NCI-H1694 (cell line): ENCODE measurements at regions not wholly inside any gene's neighbourhood (a gene's known extent, or its start where the extent isn't known, plus 50 kb on each side); places are given as distances from the start of the nearest gene placed in this dataset.
A peak's percentile ranks its signal among the peaks of the same experiment; 100 is the strongest.

ENCODE experiments used
- DNase-seq: peaks from one replicate; lab custom pipeline; 2025; lab: John Stamatoyannopoulos, UW

GRCh38 chr18:5091741-5092140, 105.3 kb downstream of the AKAIN1 start:
- no peak for DNase-seq

GRCh38 chr18:5075297-5075696, 121.8 kb downstream of the AKAIN1 start:
- DNase-seq, result no peak

DNA sequence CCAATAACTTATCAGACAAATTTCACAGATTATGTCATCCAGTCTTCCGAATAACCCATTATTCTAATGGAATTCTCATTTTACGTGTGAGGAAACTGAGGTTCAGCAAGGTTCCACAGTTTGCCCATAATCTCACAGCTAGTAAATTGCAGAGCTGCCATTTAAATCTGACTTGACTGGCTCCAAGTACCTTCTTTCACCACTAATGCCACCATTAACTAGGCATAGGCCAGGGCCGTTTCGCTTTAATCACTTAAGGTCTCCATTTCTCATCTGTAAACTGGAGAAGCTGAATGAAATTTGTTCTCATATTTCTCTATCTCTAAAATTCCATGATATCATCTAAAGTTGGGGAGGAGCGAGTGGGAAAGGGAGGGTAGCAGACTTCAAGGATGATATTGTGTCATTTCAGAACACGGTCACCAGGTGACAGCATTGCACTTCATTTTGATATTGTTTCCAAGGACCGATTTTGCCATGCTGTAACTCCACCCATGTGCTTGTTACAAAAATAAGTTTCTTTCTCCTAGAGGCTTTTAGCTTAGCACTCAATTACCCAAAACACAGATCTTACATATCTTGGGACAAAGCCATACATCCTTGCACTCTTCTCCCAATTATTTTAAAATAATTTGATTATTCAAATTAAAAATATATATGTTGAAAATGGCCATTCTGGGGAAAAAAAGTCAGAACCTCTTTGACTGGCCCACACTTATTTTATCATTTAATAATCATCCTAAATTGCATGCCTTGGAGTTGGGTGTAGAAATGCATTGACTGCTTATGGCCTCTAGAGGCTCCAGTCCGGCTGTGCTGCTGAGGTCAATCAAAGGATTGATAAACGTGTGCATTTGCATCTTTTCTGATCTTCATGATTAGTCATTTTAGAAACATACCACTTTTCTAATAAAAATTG, 123.8 kb downstream of the AKAIN1 start:
- peak; percentile 59 for DNase-seq

DNA sequence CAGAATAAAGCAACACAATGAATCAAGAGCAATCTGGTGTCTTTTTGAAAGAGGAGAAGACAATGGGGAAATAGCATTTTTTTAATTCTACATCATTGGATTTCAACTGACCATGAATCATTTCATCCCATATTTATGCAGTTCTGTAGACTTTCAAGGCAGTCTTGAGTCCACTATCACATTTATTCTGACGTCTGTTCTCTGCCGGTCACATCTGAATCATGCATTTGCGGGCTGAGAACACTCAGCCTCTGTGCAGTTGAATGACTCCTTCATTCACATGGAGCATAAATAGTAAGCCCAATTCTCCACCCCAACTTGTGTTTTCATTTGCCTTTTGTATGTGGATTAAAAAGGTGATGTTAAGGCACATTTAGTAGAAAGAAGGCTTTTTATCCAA, 128.2 kb downstream of the AKAIN1 start:
- no peak for DNase-seq

- no peak for DNase-seq
These were observed 130.6 kb downstream of the AKAIN1 start for GRCh38 chr18:5066380-5066977.

DNA sequence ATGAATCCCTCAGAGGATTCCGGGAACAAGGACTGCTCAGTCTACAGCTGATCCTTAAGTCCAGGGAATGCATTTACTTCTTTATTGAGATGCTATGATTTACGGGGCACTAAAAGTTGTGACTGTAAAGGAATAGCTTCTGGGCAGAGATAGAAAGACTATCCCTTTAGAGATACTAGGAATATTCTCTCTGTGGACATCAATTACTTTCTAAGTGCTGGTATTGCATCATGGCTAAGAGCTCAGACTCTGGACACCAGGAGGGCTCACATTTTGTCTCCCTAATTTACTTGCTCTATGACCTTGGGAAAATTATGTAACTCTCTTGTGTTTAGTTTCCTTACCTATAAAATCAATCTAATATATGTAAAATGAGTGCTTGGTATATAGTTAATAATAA, 131.4 kb downstream of the AKAIN1 start:
- no peak for DNase-seq

GRCh38 chr18:5064841-5065370, 132.2 kb downstream of the AKAIN1 start:
- DNase-seq, result no peak

DNA sequence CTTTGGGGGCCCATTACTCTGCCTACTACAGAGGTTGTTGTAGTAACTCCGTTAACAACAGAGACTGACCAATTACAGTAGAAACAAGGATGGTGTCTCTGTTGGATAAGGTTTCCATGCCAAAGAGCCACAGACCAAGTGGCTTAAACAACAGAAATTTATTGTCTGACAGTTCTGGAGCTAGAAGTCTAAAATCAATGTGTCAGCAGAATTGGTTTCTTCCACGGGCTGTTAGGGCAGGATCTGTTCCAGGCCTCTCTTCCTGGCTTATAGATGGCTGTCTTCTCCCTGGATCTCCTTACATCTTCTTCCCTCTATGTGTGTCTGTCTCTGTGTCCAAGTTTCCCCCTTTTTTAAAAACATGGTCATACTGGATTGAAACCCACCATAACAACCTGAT, 135.3 kb downstream of the AKAIN1 start:
- DNase-seq, result no peak

DNA sequence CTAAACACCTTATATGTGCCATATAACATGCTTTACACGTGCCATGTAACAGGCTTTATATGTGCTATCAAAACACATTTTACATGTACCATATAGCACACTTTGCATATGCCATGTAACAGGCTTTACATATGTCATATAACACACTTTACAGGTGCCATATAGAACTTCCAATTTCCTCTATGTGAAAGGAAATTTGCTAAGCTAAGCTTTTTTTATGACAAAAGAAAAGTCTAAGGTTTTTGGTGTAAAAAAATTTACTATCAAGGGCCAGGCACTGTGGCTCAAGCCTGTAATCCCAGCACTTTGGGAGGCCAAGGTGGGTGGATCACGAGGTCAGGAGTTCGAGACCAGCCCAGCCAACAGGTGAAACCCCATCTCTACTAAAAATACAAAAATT, 136.5 kb downstream of the AKAIN1 start:
- DNase-seq, result no peak

DNA sequence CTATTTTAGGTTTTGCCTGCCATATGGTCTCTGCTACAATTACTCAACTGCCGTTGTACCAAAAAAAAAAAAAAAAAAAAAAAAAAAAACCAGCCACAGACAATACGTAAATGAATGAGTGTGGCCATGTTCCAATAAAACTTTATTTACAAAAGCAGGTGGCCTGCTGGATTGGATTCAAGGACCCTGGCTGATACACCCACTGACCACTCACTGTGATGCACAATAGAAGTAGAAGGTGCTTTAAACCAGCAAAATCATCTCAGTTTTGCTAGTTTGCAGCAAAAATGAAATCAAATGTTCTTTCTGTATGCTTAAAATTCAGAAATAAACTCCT, 137.4 kb downstream of the AKAIN1 start:
- peak; percentile 58 for DNase-seq

- no peak for DNase-seq
These were observed 138.0 kb downstream of the AKAIN1 start for GRCh38 chr18:5058768-5059695.

- DNase-seq, result peak; percentile 33
These were observed 139.4 kb downstream of the AKAIN1 start for GRCh38 chr18:5057386-5058348.

- DNase-seq, result no peak
These were observed 144.6 kb downstream of the AKAIN1 start for GRCh38 chr18:5052491-5052890.

DNA sequence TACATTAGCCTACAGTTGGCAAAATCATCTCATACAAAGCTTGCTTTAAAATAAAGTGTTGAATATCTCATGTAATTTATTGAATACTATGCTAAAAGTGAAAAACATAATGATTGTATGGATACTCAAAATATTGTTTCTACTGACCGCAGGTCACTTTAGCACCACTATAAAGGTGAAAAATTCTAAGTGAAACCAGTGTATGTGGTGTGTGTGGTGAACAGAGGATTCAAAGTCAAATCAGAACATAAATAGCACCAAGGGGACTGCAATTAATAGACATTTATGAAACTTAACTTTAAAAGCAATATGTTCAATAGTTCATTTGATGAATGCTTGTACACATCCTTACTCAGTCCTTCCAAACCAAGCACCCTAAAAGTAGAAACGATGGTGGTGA, 145.8 kb downstream of the AKAIN1 start:
- DNase-seq, result no peak

GRCh38 chr18:5049124-5049523, 147.9 kb downstream of the AKAIN1 start:
- no peak for DNase-seq

- no peak for DNase-seq
These were observed 156.6 kb downstream of the AKAIN1 start for GRCh38 chr18:5040476-5040875.

GRCh38 chr18:5036523-5036922, 160.5 kb downstream of the AKAIN1 start:
- DNase-seq, result no peak

GRCh38 chr18:5031216-5031615, 165.8 kb downstream of the AKAIN1 start:
- DNase-seq, result no peak

GRCh38 chr18:5030636-5031035, 166.4 kb downstream of the AKAIN1 start:
- DNase-seq, result peak; percentile 1

- DNase-seq, result no peak
These were observed 167.5 kb downstream of the AKAIN1 start for GRCh38 chr18:5029592-5029991.

GRCh38 chr18:5024741-5025140, 172.3 kb downstream of the AKAIN1 start:
- DNase-seq, result no peak
